ENCODE measurements at regions not wholly inside any gene's neighbourhood (a gene's known extent, or its start where the extent isn't known, plus 50 kb on each side); places are given as distances from the start of the nearest gene placed in this dataset.

GRCh38 chr5:141800617-141801016 is 77.6 kb downstream of the PCDH1 start:
- no CpG with 5 or more reads among the region's 6 CpGs for WGBS, 2 donors (ENCODE audit: extremely low coverage in 2 of 2, insufficient read length in 2 of 2, insufficient replicate concordance in 1 of 2)
- H3K79me1 ChIP-seq (ENCODE audit: low read depth, low read length), result no peaks in the 10 kb centered on the region
- H2BK15ac ChIP-seq (ENCODE audit: low read length), result no peak overlapping the region

GRCh38 chr5:141799507-141800167 is 78.6 kb downstream of the PCDH1 start:
- Histone ChIP-seq H3K79me1 (ENCODE audit: low read depth, low read length) (no peaks in the 10 kb centered on the region), H3K4ac (ENCODE audit: low read length) (no peak overlapping the region), H4K91ac (ENCODE audit: low read depth, low read length, poor library complexity) (no peak overlapping the region), H3K9ac (ENCODE audit: low read depth, low read length, poor library complexity) (no peak overlapping the region), H2BK12ac (ENCODE audit: low read length) (no peak overlapping the region), H3K9me3 (replicated peaks in 1 of 2; ENCODE audit: control insufficient read depth in 2 of 2, insufficient read depth in 1 of 2, low read depth in 1 of 2, low read length in 2 of 2) (no peaks in the 10 kb centered on the region), H2BK5ac (ENCODE audit: low read length) (no peak overlapping the region), H3K36me3 (replicated peaks in 1 of 2; ENCODE audit: control insufficient read depth in 2 of 2, insufficient read depth in 2 of 2, low read length in 2 of 2) (no peaks in the 10 kb centered on the region), H2BK120ac (ENCODE audit: low read depth, low read length) (no peak overlapping the region), H3K27ac (replicated peaks; ENCODE audit: low read length) (no peak overlapping the region), H3K27me3 (ENCODE audit: control insufficient read depth in 3 of 3, insufficient read depth in 3 of 3, low read depth in 1 of 3, low read length in 3 of 3) (no peaks in the 10 kb centered on the region), H2AFZ (ENCODE audit: low read length) (no peak overlapping the region), H3K4me2 (ENCODE audit: insufficient read depth, low read length, poor library complexity, severe bottlenecking) (no peak overlapping the region), H3K18ac (ENCODE audit: low read length) (no peak overlapping the region), H2AK5ac (ENCODE audit: low read depth, low read length) (no peak overlapping the region), H3K14ac (ENCODE audit: low read length) (no peak overlapping the region), H2BK15ac (ENCODE audit: low read length) (no peak overlapping the region), H3K23ac (ENCODE audit: low read depth, low read length, poor library complexity) (no peak overlapping the region), H3K4me3 (ENCODE audit: low read length in 2 of 2) (no peak overlapping the region), H4K8ac (ENCODE audit: low read depth, low read length) (no peak overlapping the region), H3K4me1 (ENCODE audit: control insufficient read depth in 2 of 2, insufficient read depth in 1 of 2, low read depth in 1 of 2, low read length in 2 of 2) (peaks cover 17 to 18% of the 10 kb centered on the region in 2 donors)
- DNase-seq (ENCODE audit: low spot score), result no peak
- WGBS, 2 donors (ENCODE audit: extremely low coverage in 2 of 2, insufficient read length in 2 of 2, insufficient replicate concordance in 1 of 2), result no CpG with 5 or more reads among the region's 7 CpGs

More at GRCh38 chr5:141800617-141801016, 77.6 kb downstream of the PCDH1 start:
- Histone ChIP-seq H3K14ac (ENCODE audit: low read length) (no peak overlapping the region), H4K8ac (ENCODE audit: low read depth, low read length) (no peak overlapping the region), H3K9me3 (replicated peaks in 1 of 2; ENCODE audit: control insufficient read depth in 2 of 2, insufficient read depth in 1 of 2, low read depth in 1 of 2, low read length in 2 of 2) (no peaks in the 10 kb centered on the region), H3K4ac (ENCODE audit: low read length) (no peak overlapping the region), H2BK120ac (ENCODE audit: low read depth, low read length) (no peak overlapping the region), H3K27me3 (ENCODE audit: control insufficient read depth in 3 of 3, insufficient read depth in 3 of 3, low read depth in 1 of 3, low read length in 3 of 3) (no peaks in the 10 kb centered on the region), H3K18ac (ENCODE audit: low read length) (peak overlapping the region; percentile 35), H3K4me1 (ENCODE audit: control insufficient read depth in 2 of 2, insufficient read depth in 1 of 2, low read depth in 1 of 2, low read length in 2 of 2) (peaks cover 13 to 18% of the 10 kb centered on the region in 2 donors), H3K23ac (ENCODE audit: low read depth, low read length, poor library complexity) (no peak overlapping the region), H3K27ac (replicated peaks; ENCODE audit: low read length) (no peak overlapping the region), H4K91ac (ENCODE audit: low read depth, low read length, poor library complexity) (no peak overlapping the region), H3K4me2 (ENCODE audit: insufficient read depth, low read length, poor library complexity, severe bottlenecking) (no peak overlapping the region), H2BK12ac (ENCODE audit: low read length) (no peak overlapping the region), H3K4me3 (ENCODE audit: low read length in 2 of 2) (no peak overlapping the region), H2AFZ (ENCODE audit: low read length) (no peak overlapping the region), H3K36me3 (replicated peaks in 1 of 2; ENCODE audit: control insufficient read depth in 2 of 2, insufficient read depth in 2 of 2, low read length in 2 of 2) (no peaks in the 10 kb centered on the region), H2BK5ac (ENCODE audit: low read length) (no peak overlapping the region), H3K9ac (ENCODE audit: low read depth, low read length, poor library complexity) (no peak overlapping the region), H2AK5ac (ENCODE audit: low read depth, low read length) (no peak overlapping the region)
- DNase-seq (ENCODE audit: low spot score), result no peak

GRCh38 chr5:141797425-141797824 is 80.8 kb downstream of the PCDH1 start:
- H3K4me1 ChIP-seq (ENCODE audit: control insufficient read depth in 2 of 2, insufficient read depth in 1 of 2, low read depth in 1 of 2, low read length in 2 of 2), result peaks cover 10 to 14% of the 10 kb centered on the region in 2 donors
- no peak overlapping the region for H2AK5ac ChIP-seq (ENCODE audit: low read depth, low read length)
- H3K9ac ChIP-seq (ENCODE audit: low read depth, low read length, poor library complexity), result no peak overlapping the region
- no peak overlapping the region for H3K4me2 ChIP-seq (ENCODE audit: insufficient read depth, low read length, poor library complexity, severe bottlenecking)
- H3K9me3 ChIP-seq (replicated peaks in 1 of 2; ENCODE audit: control insufficient read depth in 2 of 2, insufficient read depth in 1 of 2, low read depth in 1 of 2, low read length in 2 of 2), result no peaks in the 10 kb centered on the region
- DNase-seq (ENCODE audit: low spot score), result no peak
- no peak overlapping the region for H2AFZ ChIP-seq (ENCODE audit: low read length)
- H2BK5ac ChIP-seq (ENCODE audit: low read length), result no peak overlapping the region
- no peak overlapping the region for H3K14ac ChIP-seq (ENCODE audit: low read length)
- H3K79me1 ChIP-seq (ENCODE audit: low read depth, low read length), result no peaks in the 10 kb centered on the region
- H3K27me3 ChIP-seq (ENCODE audit: control insufficient read depth in 3 of 3, insufficient read depth in 3 of 3, low read depth in 1 of 3, low read length in 3 of 3), result no peaks in the 10 kb centered on the region
- no peak overlapping the region for H3K4ac ChIP-seq (ENCODE audit: low read length)
- no peak overlapping the region for H4K91ac ChIP-seq (ENCODE audit: low read depth, low read length, poor library complexity)
- no peak overlapping the region for H2BK120ac ChIP-seq (ENCODE audit: low read depth, low read length)
- H2BK15ac ChIP-seq (ENCODE audit: low read length), result no peak overlapping the region
- no peak overlapping the region for H3K27ac ChIP-seq (replicated peaks; ENCODE audit: low read length)
- no peaks in the 10 kb centered on the region for H3K36me3 ChIP-seq (replicated peaks in 1 of 2; ENCODE audit: control insufficient read depth in 2 of 2, insufficient read depth in 2 of 2, low read length in 2 of 2)
- no peak overlapping the region for H3K4me3 ChIP-seq (ENCODE audit: low read length in 2 of 2)
- WGBS, 2 donors (ENCODE audit: extremely low coverage in 2 of 2, insufficient read length in 2 of 2, insufficient replicate concordance in 1 of 2), result no CpG with 5 or more reads among the region's 1 CpG
- H3K18ac ChIP-seq (ENCODE audit: low read length), result no peak overlapping the region
- no peak overlapping the region for H3K23ac ChIP-seq (ENCODE audit: low read depth, low read length, poor library complexity)
- H4K8ac ChIP-seq (ENCODE audit: low read depth, low read length), result no peak overlapping the region
- no peak overlapping the region for H2BK12ac ChIP-seq (ENCODE audit: low read length)

- Histone ChIP-seq H3K4me2 (ENCODE audit: insufficient read depth, low read length, poor library complexity, severe bottlenecking) (no peak overlapping the region), H3K4me3 (ENCODE audit: low read length in 2 of 2) (no peak overlapping the region), H3K79me1 (ENCODE audit: low read depth, low read length) (no peaks in the 10 kb centered on the region), H2BK15ac (ENCODE audit: low read length) (peak overlapping the region; percentile 5), H2AK5ac (ENCODE audit: low read depth, low read length) (no peak overlapping the region), H3K4ac (ENCODE audit: low read length) (no peak overlapping the region), H2BK12ac (ENCODE audit: low read length) (peak overlapping the region; percentile 25), H3K27me3 (ENCODE audit: control insufficient read depth in 3 of 3, insufficient read depth in 3 of 3, low read depth in 1 of 3, low read length in 3 of 3) (no peaks in the 10 kb centered on the region), H3K9ac (ENCODE audit: low read depth, low read length, poor library complexity) (peak overlapping the region; percentile 51), H3K36me3 (replicated peaks in 1 of 2; ENCODE audit: control insufficient read depth in 2 of 2, insufficient read depth in 2 of 2, low read length in 2 of 2) (no peaks in the 10 kb centered on the region), H2BK5ac (ENCODE audit: low read length) (no peak overlapping the region), H4K91ac (ENCODE audit: low read depth, low read length, poor library complexity) (no peak overlapping the region), H2BK120ac (ENCODE audit: low read depth, low read length) (no peak overlapping the region), H3K14ac (ENCODE audit: low read length) (no peak overlapping the region), H3K4me1 (ENCODE audit: control insufficient read depth in 2 of 2, insufficient read depth in 1 of 2, low read depth in 1 of 2, low read length in 2 of 2) (peaks cover 9 to 10% of the 10 kb centered on the region in 2 donors), H3K18ac (ENCODE audit: low read length) (no peak overlapping the region), H4K8ac (ENCODE audit: low read depth, low read length) (no peak overlapping the region), H2AFZ (ENCODE audit: low read length) (no peak overlapping the region), H3K27ac (replicated peaks; ENCODE audit: low read length) (no peak overlapping the region), H3K9me3 (replicated peaks in 1 of 2; ENCODE audit: control insufficient read depth in 2 of 2, insufficient read depth in 1 of 2, low read depth in 1 of 2, low read length in 2 of 2) (no peaks in the 10 kb centered on the region), H3K23ac (ENCODE audit: low read depth, low read length, poor library complexity) (no peak overlapping the region)
- no CpG with 5 or more reads among the region's 5 CpGs for WGBS, 2 donors (ENCODE audit: extremely low coverage in 2 of 2, insufficient read length in 2 of 2, insufficient replicate concordance in 1 of 2)
- no peak for DNase-seq (ENCODE audit: low spot score)
Measured at GRCh38 chr5:141795421-141795820, 82.8 kb downstream of the PCDH1 start.
